ENCODE measurements at regions not wholly inside any gene's neighbourhood (a gene's known extent, or its start where the extent isn't known, plus 50 kb on each side); places are given as distances from the start of the nearest gene placed in this dataset.

DNA sequence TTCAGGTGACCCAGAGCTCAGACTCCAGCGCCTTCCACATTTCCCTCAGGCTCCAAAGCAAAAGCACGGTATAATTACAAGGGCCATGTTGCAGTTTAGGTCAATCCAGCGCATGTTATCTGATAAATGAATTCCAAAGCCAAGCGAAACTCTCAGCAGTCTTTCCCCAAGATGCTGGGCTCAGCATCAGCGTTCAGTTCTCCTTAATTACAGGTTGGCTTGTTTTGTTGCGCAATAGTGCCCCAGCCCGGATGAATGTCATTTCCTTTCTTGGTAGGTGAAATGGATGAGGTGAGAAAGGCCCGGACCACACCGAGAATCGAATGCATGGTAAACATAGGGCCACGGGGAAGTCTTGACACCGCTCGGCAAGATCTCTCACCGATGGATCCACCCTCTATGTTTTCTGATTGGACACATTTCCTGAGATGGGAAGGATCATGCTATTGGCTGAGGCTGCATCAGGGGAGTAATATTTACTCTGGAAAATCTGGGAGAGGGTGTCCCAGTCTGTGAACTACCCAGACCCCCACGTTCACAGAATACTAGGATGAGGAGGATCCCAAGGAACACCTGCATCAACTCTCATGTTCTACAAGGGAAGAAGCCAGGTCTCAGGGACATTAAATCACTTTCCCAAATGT is 221.2 kb upstream of the ANKRD55 start:
- TF ChIP-seq, protein P1, sequence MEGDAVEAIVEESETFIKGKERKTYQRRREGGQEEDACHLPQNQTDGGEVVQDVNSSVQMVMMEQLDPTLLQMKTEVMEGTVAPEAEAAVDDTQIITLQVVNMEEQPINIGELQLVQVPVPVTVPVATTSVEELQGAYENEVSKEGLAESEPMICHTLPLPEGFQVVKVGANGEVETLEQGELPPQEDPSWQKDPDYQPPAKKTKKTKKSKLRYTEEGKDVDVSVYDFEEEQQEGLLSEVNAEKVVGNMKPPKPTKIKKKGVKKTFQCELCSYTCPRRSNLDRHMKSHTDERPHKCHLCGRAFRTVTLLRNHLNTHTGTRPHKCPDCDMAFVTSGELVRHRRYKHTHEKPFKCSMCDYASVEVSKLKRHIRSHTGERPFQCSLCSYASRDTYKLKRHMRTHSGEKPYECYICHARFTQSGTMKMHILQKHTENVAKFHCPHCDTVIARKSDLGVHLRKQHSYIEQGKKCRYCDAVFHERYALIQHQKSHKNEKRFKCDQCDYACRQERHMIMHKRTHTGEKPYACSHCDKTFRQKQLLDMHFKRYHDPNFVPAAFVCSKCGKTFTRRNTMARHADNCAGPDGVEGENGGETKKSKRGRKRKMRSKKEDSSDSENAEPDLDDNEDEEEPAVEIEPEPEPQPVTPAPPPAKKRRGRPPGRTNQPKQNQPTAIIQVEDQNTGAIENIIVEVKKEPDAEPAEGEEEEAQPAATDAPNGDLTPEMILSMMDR (IDR thresholded peaks at IDR 0.05): no peak
- H3K4me3 Mint-ChIP-seq: no peak overlapping the region
- ChIA-PET POLR2A (no interaction called here), CTCF (interaction anchor here (0.6 kb wide), 1 partner anchor 144 kb away, joined by 3 read pairs; no protein-coding TSS in a partner anchor)
- H3K9me3 Mint-ChIP-seq: no peaks in the 10 kb centered on the region
- no peaks in the 10 kb centered on the region for H3K4me1 Mint-ChIP-seq (ENCODE audit: low read depth)
- H3K27me3 Mint-ChIP-seq: peaks cover 2% of the 10 kb centered on the region
- H3K27ac Mint-ChIP-seq: no peak overlapping the region
- H3K36me3 Mint-ChIP-seq (ENCODE audit: low read depth): no peaks in the 10 kb centered on the region
- intact Hi-C loops (cut with micrococcal nuclease): no loop called here
- peak; percentile 9 for DNase-seq
- ATAC-seq: no peak

DNA sequence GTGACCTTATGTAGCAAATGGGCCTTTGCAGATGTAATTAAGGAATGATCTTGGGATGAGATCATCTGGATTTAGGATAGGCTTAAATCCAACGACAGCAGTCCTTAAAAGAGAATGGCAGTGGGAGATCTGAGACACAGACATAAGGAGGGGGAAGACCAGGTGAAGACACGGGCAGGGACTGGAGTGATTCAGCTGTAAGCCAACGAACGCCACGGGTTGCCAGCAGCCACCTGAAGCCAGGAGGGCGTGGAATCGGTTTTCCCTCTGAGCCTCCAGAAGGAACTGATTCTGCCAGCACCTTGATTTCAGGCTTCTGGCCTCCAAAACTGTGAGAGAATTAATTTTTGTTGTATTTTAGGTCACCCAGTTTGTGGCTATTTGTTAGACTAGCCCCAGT is 218.6 kb upstream of the ANKRD55 start:
- Mint-ChIP-seq H3K27me3 (peaks cover 2% of the 10 kb centered on the region), H3K4me3 (no peak overlapping the region), H3K27ac (no peak overlapping the region), H3K36me3 (ENCODE audit: low read depth) (no peaks in the 10 kb centered on the region), H3K9me3 (no peaks in the 10 kb centered on the region), H3K4me1 (ENCODE audit: low read depth) (no peaks in the 10 kb centered on the region)
- ATAC-seq (no peak), DNase-seq (no peak)
- POLR2A ChIA-PET: no interaction called here
- intact Hi-C loops (cut with micrococcal nuclease): no loop called here
- TF ChIP-seq, protein P1 (IDR thresholded peaks at IDR 0.05): no peak
- CTCF ChIA-PET: no interaction called here

DNA sequence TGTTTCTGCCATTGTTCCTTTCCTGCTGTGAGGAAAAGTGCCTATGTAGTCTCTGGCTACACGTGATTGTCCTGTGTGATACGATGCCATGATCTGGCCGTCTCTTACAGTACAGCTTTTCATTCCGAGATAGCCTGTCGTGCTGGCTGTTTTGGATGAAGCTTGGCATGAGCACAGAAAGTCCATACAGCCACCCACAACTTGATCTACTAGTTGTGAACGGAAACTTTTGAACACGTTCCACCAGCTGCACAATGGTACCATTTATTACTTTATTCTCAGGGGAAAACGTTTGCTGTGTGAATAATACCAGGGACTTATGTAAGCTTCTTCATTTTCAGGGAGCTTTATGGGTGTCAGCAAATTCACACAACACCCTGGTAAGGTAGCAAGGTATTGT is 217.6 kb upstream of the ANKRD55 start:
- TF ChIP-seq, protein P1 (IDR thresholded peaks at IDR 0.05): no peak
- Mint-ChIP-seq H3K9me3 (no peaks in the 10 kb centered on the region), H3K27me3 (peaks cover 2% of the 10 kb centered on the region), H3K27ac (no peak overlapping the region), H3K4me3 (no peak overlapping the region), H3K4me1 (ENCODE audit: low read depth) (no peaks in the 10 kb centered on the region), H3K36me3 (ENCODE audit: low read depth) (no peaks in the 10 kb centered on the region)
- ChIA-PET POLR2A (no interaction called here), CTCF (no interaction called here)
- DNase-seq: no peak
- no peak for ATAC-seq
- intact Hi-C loops (cut with micrococcal nuclease): no loop called here

DNA sequence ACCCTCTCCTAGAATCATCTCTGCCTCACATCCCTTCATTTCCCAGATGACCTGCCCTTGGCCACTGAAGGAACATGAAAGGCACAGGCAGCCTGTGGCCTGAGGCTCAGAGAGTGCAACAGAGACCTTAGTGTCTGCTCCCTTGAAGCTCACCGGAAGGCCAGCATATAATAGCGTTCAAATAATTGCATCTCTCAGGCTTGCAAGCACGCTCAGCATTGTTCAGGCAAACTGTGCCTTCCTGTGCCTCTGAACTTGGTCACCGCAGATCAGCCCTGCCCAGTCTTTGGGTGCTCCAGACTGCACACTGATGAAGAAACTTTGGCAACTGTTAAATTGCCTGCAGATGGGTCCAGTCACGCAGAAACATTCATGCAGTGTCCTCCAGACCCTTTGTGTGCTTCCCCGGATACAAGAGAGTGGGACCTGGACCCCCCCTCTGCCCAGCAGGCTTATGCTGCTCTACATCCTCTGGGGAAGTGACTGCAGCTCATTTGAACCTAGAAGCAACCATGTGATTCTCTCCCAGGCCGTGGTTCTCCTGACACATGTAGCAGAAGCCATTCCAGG is 216.0 kb upstream of the ANKRD55 start:
- no peak for ATAC-seq
- no peak for DNase-seq
- Mint-ChIP-seq H3K4me3 (no peak overlapping the region), H3K27me3 (peaks cover 2% of the 10 kb centered on the region), H3K4me1 (ENCODE audit: low read depth) (no peaks in the 10 kb centered on the region), H3K27ac (no peak overlapping the region), H3K36me3 (ENCODE audit: low read depth) (no peaks in the 10 kb centered on the region), H3K9me3 (no peaks in the 10 kb centered on the region)
- ChIA-PET POLR2A (no interaction called here), CTCF (interaction anchor here (1.4 kb wide), 1 partner anchor 178 kb away, joined by 5 read pairs; no protein-coding TSS in a partner anchor)
- intact Hi-C loops (cut with micrococcal nuclease): no loop called here
- TF ChIP-seq, protein P1 (IDR thresholded peaks at IDR 0.05): no peak

DNA sequence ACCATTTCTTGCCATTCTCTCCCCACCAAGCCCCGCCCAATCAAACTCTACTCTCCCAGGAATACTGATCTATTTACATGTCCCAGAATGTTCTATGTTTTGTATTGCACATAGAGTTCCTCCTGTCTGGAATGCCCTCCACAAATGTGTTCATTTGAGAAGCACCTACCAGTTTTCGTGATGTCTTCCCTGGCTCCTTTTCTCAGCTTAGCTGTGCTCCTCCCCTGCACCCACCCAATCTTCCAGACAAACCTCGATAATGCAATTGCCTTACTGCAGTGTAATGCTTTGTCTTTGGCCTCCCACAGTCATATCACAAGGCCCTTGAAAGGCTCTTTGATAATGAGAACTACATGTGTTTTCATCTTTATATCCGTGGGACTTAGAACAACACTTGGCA is 214.5 kb upstream of the ANKRD55 start:
- no peaks in the 10 kb centered on the region for H3K36me3 Mint-ChIP-seq (ENCODE audit: low read depth)
- H3K4me3 Mint-ChIP-seq: no peak overlapping the region
- no peak for ATAC-seq
- intact Hi-C loops (cut with micrococcal nuclease): no loop called here
- no peaks in the 10 kb centered on the region for H3K4me1 Mint-ChIP-seq (ENCODE audit: low read depth)
- CTCF ChIA-PET: interaction anchor here (1.0 kb wide), 1 partner anchor 20 kb away, joined by 3 read pairs; no protein-coding TSS in a partner anchor
- H3K27ac Mint-ChIP-seq: no peak overlapping the region
- TF ChIP-seq, protein P1 (IDR thresholded peaks at IDR 0.05): no peak
- peaks cover 2% of the 10 kb centered on the region for H3K27me3 Mint-ChIP-seq
- no peak for DNase-seq
- POLR2A ChIA-PET: no interaction called here
- H3K9me3 Mint-ChIP-seq: no peaks in the 10 kb centered on the region

Data from activated CD8-positive, alpha-beta T cell treated with anti-CD3 and anti-CD28 coated beads for 36 hours (primary cell).